GM11168 (cell line): ENCODE measurements at regions not wholly inside any gene's neighbourhood (a gene's known extent, or its start where the extent isn't known, plus 50 kb on each side); places are given as distances from the start of the nearest gene placed in this dataset.
"Not testable (repeated sequence)": the region's sequence is repeated elsewhere in the genome, so short reads cannot be mapped to it uniquely, and the experiment has no call there.

Experiments
- in situ Hi-C: fragments of 300-500 bp; cut with MboI; formaldehyde crosslinking; loops from one replicate; pipeline ENCODE4 v1.12.0; 2022; ENCODE audit warnings: low sequenced_read_pairs; ENCODE audit not compliant: unreplicated experiment

DNA sequence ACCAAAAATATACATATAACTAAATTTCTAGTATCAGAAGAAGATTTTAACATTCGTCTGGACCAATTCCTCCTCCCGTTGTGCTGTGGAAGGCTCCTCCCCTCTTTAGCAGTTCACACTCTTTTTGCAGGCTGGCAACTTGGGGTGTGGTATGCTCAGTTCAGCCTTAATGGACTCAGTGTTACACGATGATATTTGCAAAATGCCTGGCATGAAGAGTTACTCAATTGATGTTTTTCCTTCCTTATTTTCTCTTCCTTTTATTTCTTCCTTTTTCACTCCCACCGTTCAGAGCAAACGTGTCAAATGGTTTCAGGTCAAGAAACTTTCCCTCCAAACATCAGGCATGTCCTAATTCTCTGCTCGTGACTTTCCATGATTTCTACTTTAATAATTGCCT, 248.3 kb downstream of the PHF14 start:
- in situ Hi-C loops, result loop anchor here (25.0 kb wide), 1 partner anchor 260 kb away; the partner anchor contains the start of gene PHF14

DNA sequence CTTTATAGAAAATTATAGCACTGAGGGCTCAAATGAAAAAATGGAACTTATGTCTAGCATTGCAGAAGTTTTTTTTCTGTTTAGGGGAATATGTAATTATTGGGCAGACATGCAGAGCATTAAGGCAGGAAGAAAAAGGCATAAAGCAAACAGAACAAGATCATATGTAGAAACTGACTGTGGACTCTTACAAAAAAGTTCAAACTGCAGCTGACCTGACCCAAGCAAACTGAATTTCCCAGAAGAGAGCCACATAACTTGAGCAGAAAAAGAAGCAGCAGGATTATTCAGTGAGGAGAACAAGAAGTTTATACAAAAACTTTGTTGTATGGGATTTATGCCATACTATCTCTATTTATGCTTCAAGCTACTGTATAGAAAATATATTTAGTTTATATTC, 250.9 kb downstream of the PHF14 start:
- in situ Hi-C loops, result loop anchor here (25.0 kb wide), 1 partner anchor 262 kb away; the partner anchor contains the start of gene PHF14

DNA sequence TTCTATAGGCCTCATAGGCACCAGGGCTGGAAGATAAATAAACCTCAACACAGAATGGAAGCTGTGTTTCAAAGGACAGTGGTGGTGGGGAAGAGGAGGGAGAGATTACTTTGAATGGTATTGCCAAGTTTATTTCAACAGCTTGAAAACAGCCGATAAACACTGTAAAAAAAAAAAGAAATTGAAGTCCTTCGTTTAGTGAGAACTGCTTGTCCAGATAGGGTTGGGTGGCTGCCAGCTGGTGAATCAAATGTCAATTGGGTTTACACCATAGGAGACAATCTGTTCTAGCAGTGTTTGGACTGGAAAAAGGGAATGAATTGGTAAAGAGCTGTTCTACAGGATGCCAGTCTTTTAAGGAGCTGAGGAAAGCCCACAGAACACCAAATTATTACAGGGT, 254.8 kb downstream of the PHF14 start:
- in situ Hi-C loops, result no loop called here

DNA sequence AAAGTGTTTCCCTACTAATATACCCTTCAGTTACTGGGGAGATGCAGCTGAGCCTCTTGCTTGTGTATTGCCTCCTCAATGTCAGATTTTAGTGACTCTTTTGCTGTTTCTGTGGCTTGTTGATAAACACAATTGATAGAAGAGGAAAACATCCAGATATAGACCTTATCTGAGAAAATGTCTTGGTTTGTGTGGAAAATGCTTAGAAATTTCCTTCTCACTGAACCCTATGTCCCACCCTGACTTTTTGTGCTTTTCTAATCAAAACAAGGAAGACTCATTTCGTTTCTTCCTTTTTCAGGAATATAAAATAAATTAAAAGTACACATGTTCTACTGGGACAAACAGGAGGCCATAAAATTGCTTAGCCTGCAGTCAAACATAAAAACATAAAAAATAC, 257.5 kb downstream of the PHF14 start:
- in situ Hi-C loops, result no loop called here

DNA sequence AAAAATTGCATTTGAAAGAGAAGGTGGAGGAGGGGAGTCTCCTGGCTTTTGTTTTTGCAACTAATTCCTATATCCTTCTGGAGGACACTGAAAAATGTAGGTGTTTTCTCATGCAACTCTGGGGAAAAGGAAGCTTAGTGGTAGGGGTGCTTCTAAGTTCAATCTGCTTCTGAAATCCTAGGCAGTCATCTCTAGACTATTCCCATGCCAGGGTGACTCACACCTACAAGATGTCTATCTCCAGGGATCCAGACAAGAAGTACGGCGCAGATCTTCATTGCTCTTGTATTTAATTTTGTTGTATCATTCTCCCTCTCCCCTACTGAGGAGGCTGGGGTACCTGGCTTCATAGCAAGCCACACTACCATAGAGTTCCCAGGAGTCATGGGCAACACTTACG, 258.8 kb downstream of the PHF14 start:
- in situ Hi-C loops, result no loop called here

DNA sequence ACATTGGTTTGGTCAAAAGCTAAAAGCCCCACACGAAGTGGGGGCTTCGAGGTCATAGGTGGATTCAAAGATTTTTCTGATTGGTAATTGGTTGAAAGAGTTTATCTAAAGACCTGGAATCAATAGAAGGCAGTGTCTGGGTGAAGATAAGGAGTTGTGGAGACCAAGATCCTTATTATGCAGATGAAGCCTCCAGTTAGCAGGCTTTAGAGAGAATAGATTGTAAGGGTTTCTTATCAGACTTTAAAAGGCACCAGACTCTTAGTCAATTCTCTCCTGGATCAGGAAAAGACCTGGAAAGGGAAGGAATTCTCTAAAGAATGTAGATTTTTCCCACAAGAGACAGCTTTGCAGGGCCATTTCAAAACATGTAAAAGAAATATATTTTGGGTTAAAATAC, 260.2 kb downstream of the PHF14 start:
- in situ Hi-C loops, result no loop called here

DNA sequence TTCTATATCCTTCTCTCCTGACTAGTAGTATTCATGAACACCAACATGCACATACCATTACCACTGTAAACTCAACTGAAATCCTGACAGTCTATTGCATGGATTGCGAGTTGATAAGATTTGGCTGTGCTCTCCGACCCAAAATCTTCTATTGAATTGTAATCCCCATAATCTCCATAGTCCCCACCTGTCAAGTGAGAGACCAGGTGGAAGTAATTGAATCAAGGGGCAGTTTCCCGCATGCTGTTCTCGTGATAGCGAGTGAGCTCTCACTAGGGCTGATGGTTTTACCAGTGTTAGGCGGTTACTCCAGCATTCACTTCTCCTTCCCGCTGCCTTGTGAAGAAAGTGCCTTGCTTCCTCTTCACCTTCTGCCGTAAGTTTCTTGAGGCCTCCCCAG, 261.8 kb downstream of the PHF14 start:
- in situ Hi-C loops, result no loop called here

DNA sequence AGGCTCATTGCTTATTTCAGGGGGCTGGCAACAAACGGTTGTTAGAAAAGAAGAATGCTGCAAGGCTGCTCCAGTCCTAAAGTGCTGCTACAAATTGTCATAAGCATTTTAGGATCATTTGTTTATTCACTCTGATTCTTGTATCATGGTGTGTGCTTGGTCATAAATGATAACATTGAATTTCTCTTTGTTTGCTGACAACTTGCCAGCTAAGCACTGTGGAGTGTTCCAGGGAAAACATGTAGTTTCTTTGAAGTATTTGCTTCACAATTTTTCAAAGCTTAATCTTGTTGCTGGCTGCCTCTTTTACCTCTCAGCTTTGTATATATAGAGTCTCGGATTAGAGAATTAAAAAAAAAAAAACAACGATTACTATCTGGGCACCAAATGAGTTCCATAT, 263.0 kb downstream of the PHF14 start:
- in situ Hi-C loops, result no loop called here

DNA sequence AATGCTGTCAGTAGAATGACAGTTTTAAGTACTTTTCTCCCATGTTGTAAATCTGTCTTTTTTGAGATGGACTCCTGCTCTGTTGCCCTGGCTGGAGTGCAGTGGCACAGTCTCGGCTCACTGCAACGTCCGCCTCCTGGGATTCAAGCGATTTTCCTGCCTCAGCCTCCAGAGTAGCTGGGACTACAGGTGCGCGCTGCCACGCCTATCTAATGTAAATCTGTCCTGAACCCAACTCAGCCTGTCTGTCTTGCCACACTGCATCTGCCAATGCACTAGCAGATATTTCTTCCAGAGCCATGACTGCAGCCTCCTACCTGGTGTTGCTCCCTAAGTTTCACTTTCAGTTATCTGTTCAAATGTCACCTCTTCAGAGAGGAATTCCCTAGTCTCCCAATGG, 264.1 kb downstream of the PHF14 start:
- in situ Hi-C loops, result no loop called here

DNA sequence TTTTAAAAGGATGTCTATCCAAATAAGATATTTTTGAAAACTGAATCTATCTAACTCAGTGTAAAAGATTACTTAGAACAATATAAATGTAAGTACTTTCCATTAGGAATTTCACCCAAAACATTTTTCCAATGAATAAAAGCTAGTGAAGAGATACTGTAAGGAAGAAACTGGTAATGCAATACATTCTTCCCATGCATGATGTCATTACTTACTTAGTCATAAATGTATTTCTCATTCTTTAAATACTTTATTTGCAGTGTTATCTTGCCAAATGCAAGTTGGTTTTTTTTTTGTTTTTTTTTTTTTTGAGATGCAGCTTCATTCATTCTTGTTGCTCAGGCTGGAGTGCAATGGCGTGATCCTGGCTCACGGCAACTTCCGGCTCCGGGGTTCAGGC, 265.6 kb downstream of the PHF14 start:
- in situ Hi-C loops, result no loop called here

DNA sequence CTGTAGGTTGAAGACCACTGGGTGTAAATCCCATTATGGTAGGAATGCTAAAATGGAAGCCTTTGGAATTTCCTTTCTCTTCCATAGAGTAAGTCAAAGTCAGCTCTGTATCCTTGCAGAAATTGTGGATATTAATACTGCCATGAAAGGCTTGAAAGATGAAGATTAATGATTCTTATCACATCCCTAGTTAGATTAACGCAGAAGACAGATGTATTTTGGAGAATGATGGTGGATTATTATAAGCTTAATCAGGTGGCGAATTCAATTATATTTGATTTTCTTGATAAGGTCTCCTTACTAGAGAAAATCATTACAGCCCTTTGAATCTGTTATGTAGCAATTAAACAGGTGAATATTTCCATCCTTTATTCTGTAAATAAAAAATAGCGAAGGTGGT, 270.1 kb downstream of the PHF14 start:
- in situ Hi-C loops, result no loop called here

DNA sequence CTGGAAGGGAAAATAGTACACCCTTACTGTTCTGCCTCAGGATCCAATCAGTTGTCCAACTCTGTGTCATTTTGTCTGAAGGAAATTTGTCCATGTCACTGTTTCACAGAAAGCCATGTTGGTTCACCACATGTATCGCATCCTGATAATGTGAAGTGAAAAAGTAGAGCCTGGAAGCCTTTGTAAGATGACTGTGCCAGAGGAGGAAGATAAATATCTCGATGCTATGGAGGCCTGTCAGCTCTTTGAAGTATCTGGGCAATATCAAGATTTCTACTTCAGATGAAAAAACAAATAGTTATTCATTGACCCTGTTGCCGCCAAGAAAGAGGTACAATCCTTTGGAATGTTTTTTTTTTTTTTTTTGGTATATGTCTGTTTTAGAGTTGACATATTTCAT, 270.5 kb downstream of the PHF14 start:
- in situ Hi-C loops, result no loop called here

DNA sequence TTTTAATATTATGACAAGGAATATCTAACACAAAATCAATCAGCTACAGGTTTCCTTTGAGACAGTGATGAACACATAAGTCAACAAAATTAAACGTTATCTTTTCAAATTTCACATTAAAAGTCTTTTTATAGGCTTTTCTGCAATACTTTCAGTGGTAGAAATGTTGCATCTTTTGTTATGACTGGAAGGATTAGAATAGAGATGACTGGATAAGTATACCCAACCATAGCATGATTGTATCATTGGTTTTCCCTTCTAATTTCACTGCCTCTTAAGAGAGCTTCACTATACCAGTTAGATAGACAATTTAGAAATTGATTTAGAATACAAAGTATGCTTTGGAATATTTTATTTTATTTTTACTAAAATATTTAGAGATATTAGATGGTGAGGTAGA, 273.9 kb downstream of the PHF14 start:
- in situ Hi-C loops, result no loop called here

DNA sequence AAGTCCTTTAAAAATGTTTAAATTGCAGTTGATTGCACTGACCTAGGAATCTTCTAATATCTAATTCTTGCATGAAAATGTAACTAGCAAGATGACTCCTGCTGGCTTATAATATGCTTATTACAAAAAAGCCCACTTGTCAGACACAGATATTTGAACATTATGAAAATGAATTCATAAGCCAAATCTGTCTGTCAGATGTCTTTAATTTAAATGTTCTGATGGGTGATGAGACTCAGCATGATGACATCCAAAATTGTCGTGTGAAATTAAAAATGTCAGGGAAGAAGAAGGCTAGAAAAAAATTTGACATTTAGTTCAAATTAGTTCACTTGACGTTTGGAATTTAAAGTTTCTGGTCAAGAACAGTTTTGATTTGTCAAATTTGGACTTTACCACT, 277.8 kb downstream of the PHF14 start:
- in situ Hi-C loops, result no loop called here

DNA sequence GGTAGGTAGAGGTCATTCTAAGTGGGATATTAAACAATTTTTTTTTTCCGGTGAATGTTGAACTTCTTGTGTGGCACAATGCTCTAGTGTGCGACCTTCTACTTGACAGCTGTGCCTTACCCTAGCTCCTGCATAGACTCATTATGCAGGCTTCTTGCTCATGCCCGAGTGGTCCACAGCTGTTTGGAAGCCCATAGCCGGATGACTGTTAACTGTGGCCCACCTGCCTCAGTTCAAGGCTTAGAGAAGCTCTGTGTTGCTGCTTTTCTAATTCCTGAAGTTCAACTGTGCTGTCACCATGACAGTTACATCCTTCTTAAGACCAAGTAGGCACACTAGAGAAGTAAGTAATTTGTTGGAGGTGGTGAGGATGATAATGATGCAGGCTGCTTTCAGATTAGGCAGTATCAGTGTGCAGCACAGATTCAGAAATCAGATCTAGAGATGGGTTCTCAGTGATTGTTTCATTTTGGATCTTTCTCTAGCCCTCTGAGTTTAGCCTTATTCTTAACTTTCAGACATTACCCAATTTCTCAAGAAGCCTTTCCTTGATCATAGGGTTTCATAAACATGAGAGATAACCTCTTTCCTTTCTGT, 278.4 kb downstream of the PHF14 start:
- in situ Hi-C loops, result no loop called here

DNA sequence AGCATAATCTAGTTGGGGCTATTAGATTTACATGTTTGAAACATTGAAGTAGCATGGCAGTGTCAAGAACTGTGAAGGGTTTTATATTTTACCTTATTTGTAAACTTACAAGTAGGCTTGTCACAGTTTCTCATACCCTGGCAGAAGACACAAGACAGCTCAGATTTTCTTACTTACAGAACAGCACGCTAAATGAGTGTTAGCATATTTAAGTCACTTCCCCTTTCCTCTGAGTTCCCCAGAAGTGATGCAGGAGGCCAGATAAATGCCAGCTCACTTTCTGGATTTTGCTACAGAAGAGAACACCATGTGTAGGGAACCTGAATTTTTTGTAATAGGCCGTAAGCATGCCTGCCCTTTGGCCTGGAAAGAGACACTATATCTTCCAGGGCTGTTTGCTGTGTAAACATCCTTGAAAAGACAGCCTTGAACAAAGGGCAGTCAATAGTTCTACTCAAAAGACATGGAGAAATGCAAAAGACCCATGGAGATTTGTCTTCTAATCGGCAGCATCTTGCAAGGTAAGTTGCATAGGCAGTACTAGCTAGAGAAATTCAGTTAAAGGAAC, 279.1 kb downstream of the PHF14 start:
- in situ Hi-C loops, result no loop called here

DNA sequence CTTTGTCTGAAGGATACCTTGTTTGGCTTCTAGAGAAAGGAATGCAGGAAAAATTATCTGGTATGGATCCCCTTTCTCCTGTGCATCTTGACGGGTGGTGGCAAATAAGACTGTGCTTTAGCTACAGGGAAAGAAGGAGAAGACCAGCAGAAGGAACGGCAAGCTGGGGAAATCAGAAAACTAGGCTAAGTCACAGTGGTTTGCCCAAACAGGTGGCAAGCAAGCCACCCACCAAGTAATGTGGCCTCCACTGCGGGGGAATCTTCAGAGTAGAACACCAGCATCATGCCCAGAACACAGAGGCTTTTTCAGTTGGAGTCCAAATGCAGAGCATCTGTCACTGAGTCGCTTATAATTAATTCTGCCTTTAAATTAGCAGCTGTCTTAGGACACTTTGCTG, 282.8 kb downstream of the PHF14 start:
- in situ Hi-C loops, result no loop called here

DNA sequence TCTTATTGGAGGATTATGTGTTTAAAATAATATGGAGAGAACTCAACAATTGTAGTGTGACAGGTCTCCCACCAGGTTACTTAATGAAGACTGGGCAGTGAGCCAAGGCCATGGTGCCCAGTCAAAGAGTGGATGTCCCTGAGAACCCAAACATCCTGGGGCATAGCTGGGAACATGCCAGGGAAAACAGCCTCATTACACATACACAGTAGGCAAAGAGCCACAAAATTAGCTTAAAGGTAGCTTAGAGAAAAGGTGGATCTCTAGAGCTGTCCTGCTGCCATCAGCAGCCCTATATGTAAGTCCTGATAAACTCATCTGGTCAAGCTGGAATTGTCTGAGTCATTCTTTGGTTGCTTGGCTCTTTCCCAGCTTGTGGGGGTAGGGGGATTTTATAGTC, 287.8 kb downstream of the PHF14 start:
- in situ Hi-C loops, result no loop called here

DNA sequence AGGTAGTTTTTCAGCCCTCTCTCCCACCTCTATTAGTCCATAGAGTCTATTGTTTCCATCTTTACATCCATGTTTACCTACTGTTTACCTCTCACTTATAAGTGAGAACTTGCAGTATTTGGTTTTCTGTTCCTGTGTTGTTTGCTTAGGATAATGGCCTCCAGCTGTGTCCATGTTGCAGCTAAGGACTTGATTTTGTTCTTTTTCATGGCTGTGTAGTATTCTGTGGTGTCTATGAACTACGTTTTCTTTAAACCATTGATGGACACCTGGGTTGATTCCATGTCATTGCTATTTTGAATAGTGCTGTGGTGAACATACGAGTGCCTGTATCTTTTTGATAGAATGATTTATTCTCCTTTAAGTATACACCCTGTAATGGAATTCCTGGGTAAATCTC, 292.4 kb downstream of the PHF14 start:
- in situ Hi-C loops, result no loop called here

DNA sequence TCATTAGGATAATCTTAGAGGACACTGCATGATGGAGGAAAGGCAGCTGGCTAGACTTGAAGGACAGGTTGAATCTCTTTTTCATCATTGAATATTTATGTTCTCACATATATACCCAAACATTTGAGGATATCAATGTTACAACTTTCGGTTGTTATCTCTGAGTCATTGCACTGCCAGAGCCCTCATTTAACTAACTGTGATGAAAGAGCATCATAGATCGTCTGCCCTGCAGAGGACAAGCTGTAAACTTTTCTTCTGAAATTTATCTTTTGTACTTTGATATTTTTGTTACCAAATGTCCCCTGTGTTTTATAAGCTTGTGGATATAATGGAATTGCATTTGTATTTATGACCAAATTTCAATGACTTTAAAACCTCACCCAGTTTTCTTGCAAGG, 298.7 kb downstream of the PHF14 start:
- in situ Hi-C loops, result no loop called here

DNA sequence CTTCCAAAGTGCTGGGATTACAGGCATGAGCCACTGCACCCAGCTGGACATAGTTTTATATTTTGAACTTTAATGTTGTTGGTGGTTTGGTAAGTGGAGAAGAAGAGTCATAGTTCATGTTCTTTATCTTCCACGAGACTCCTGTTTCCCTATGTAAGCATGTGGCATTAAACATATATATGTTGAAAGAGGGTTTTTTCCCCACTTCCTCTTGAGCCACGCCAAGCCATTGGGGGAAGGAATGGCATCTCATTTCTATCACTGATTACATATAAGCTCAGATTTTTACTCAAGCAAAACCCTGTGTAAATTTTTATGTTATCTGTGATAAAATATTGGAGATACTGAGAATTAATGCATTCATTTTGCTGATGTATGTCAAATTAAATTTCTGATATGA, 300.4 kb downstream of the PHF14 start:
- in situ Hi-C loops, result no loop called here

DNA sequence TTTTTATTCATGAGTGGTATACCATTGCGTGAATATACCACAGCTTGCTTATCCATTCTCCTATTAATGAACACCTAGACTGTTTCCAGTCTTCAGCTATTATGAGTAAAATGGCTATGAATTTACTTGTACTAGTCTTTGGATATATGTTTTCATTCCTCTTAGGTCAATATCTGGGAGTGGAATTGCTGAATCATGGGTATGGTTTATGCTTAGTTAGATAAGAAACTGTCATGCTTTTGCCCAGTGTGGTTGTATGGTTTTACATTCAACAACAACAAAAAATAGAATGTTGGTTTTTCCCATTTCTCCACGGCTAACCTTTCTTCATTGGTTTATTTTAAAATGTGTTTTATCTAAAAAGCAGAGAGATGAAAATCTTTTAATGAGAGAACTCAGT, 308.3 kb downstream of the PHF14 start:
- in situ Hi-C loops, result no loop called here

DNA sequence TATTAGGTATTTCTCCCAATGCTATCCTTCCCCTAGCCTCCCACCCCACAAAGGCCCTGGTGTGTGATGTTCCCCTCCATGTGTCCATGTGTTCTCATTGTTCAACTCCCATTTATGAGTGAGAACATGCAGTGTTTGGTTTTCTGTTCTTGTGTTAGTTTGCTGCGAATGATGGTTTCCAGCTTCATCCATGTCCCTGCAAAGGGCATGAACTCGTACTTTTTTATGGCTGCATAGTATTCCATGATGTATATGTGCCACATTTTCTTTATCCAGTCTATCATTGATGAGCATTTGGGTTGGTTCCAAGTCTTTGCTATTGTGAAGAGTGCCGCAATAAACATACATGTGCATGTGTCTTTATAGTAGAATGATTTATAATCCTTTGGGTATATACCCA, 309.9 kb downstream of the PHF14 start:
- in situ Hi-C loops, result not testable (repeated sequence)
